ENCODE measurements at regions not wholly inside any gene's neighbourhood (a gene's known extent, or its start where the extent isn't known, plus 50 kb on each side); places are given as distances from the start of the nearest gene placed in this dataset.
"Not testable (repeated sequence)": the region's sequence is repeated elsewhere in the genome, so short reads cannot be mapped to it uniquely, and the experiment has no call there.

DNA sequence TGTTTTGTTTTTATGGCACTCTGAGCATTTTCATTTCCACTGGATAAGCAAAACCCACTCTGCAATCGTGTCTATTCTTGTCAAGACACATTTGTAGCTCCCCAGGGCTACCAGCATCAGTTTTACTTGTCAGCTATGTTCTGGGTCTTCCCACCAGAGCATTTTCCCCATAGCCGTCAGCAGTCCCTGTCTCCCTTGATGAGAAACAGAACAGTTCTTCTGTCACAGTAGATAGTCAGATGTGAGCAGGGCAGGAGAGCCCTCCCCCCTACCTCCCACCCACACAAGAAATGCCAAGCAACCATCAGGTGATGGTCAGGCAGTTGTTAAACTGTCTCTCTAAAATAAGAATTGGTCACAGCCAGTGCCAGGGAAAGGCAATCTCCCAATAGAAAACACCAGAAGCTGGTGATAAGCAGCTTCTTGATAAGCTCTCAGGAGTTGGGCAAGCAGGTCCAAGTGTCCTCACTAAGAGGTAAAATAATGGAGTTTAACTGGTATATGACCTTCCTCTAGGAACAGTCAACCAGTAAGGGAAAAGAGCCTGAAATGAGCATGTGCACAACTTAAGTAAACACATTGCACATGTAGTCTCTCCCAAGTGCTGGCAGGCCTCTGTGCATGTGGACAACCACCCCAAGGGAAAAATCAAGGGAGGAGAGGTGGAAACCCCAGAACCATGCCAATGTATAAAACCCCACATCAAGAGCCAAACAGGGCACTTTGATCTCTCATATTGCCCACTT, 208.2 kb downstream of the S1PR1 start:
- H3K36me3 Mint-ChIP-seq, result peaks cover 2% of the 10 kb centered on the region
- no peaks in the 10 kb centered on the region for H3K9me3 Mint-ChIP-seq (ENCODE audit: low read depth)
- H3K27ac Mint-ChIP-seq, result no peak overlapping the region
- H3K27me3 Mint-ChIP-seq, result peaks cover 9% of the 10 kb centered on the region
- H3K4me1 Mint-ChIP-seq (ENCODE audit: low read depth), result no peaks in the 10 kb centered on the region
- no peak overlapping the region for H3K4me3 Mint-ChIP-seq

- Mint-ChIP-seq H3K9me3 (ENCODE audit: low read depth) (no peaks in the 10 kb centered on the region), H3K4me3 (no peak overlapping the region), H3K27me3 (peaks cover 5% of the 10 kb centered on the region), H3K36me3 (peaks cover 2% of the 10 kb centered on the region), H3K4me1 (ENCODE audit: low read depth) (peaks cover 22% of the 10 kb centered on the region), H3K27ac (no peak overlapping the region)
Measured at GRCh38 chr1:101448018-101448417, 211.2 kb downstream of the S1PR1 start.

GRCh38 chr1:101450691-101451090, 213.9 kb downstream of the S1PR1 start:
- not testable (repeated sequence) for H3K9me3 Mint-ChIP-seq (ENCODE audit: low read depth); H3K4me3 Mint-ChIP-seq; H3K27ac Mint-ChIP-seq; H3K27me3 Mint-ChIP-seq; H3K36me3 Mint-ChIP-seq
- H3K4me1 Mint-ChIP-seq (ENCODE audit: low read depth), result peaks cover 38% of the 10 kb centered on the region

DNA sequence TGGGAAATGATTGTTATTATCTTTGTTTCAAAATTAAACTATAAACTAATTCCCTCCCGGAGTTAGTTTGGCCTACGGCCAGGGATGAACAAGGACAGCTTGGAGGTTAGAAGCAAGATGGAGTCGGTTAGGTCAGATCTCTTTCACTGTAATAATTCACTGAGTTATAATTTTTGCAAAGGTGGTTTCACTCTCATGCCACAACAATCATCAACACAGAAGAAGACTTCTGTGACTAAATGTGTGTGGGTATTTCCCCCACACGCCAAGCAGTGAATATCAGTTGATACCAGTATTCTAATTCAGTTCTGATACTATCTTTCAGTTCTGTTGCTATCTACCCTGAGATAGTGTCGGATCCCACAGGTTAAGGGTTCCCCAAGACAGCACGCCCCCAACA, 215.1 kb downstream of the S1PR1 start:
- peak overlapping the region; percentile 70 for H3K27ac Mint-ChIP-seq
- no peaks in the 10 kb centered on the region for H3K36me3 Mint-ChIP-seq
- H3K4me3 Mint-ChIP-seq, result peak overlapping the region; percentile 15
- H3K4me1 Mint-ChIP-seq (ENCODE audit: low read depth), result peaks cover 38% of the 10 kb centered on the region
- no peaks in the 10 kb centered on the region for H3K9me3 Mint-ChIP-seq (ENCODE audit: low read depth)
- peaks cover 5% of the 10 kb centered on the region for H3K27me3 Mint-ChIP-seq

DNA sequence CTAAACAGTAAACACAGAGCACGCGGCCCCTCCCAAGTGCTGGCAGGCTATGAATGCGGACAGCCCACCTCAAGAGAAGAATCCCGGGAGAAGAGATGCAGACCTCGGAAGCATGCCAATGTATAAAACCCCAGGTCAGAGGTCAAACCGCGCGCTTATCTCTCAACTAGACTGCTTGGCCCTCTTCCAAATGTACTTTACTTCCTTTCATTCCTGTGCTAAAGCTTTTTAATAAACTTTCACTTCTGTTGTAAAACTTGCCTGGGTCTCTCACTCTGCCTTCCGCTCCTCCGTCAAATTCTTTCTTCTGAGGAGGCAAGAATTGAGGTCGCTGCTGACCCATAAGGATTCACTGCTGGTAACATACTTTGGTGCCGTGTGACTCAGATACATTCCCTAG, 216.0 kb downstream of the S1PR1 start:
- H3K4me3 Mint-ChIP-seq, result no peak overlapping the region
- peaks cover 38% of the 10 kb centered on the region for H3K4me1 Mint-ChIP-seq (ENCODE audit: low read depth)
- no peaks in the 10 kb centered on the region for H3K36me3 Mint-ChIP-seq
- peaks cover 3% of the 10 kb centered on the region for H3K27me3 Mint-ChIP-seq
- no peak overlapping the region for H3K27ac Mint-ChIP-seq
- H3K9me3 Mint-ChIP-seq (ENCODE audit: low read depth), result no peaks in the 10 kb centered on the region

GRCh38 chr1:101453844-101454243, 217.0 kb downstream of the S1PR1 start:
- Mint-ChIP-seq H3K4me1 (ENCODE audit: low read depth) (peaks cover 38% of the 10 kb centered on the region), H3K9me3 (ENCODE audit: low read depth) (no peaks in the 10 kb centered on the region), H3K36me3 (no peaks in the 10 kb centered on the region), H3K27ac (peak overlapping the region; percentile 2), H3K4me3 (peak overlapping the region; percentile 11), H3K27me3 (no peaks in the 10 kb centered on the region)

- no peaks in the 10 kb centered on the region for H3K27me3 Mint-ChIP-seq
- no peaks in the 10 kb centered on the region for H3K9me3 Mint-ChIP-seq (ENCODE audit: low read depth)
- H3K4me1 Mint-ChIP-seq (ENCODE audit: low read depth), result peaks cover 38% of the 10 kb centered on the region
- H3K27ac Mint-ChIP-seq, result no peak overlapping the region
- H3K4me3 Mint-ChIP-seq, result no peak overlapping the region
- no peaks in the 10 kb centered on the region for H3K36me3 Mint-ChIP-seq
Measured at GRCh38 chr1:101455166-101455565, 218.3 kb downstream of the S1PR1 start.

DNA sequence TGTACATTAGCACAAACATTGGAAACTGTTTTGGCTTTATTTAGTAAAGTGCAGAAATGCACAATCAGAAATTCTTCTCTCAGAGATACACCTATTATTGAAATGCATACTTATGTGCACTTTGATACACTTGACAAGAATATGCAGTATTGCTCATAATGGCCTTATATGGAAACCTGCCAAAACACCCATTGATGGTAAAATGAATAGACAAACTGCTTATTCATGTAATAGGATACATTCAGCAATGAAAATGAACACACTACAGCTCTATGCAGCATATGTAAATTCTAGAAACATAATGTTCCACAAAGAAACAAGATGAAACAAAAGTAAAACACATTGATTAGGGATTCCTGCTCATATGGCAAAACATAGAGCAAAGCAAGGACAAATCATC, 223.9 kb downstream of the S1PR1 start:
- no peaks in the 10 kb centered on the region for H3K4me1 Mint-ChIP-seq (ENCODE audit: low read depth)
- peaks cover 5% of the 10 kb centered on the region for H3K9me3 Mint-ChIP-seq (ENCODE audit: low read depth)
- no peak overlapping the region for H3K27ac Mint-ChIP-seq
- H3K36me3 Mint-ChIP-seq, result no peaks in the 10 kb centered on the region
- H3K4me3 Mint-ChIP-seq, result no peak overlapping the region
- H3K27me3 Mint-ChIP-seq, result no peaks in the 10 kb centered on the region

GRCh38 chr1:101463195-101463594, 226.4 kb downstream of the S1PR1 start:
- Mint-ChIP-seq H3K27ac (no peak overlapping the region), H3K36me3 (no peaks in the 10 kb centered on the region), H3K9me3 (ENCODE audit: low read depth) (peaks cover 5% of the 10 kb centered on the region), H3K4me3 (no peak overlapping the region), H3K27me3 (no peaks in the 10 kb centered on the region), H3K4me1 (ENCODE audit: low read depth) (no peaks in the 10 kb centered on the region)

- H3K27ac Mint-ChIP-seq, result no peak overlapping the region
- no peaks in the 10 kb centered on the region for H3K4me1 Mint-ChIP-seq (ENCODE audit: low read depth)
- H3K4me3 Mint-ChIP-seq, result no peak overlapping the region
- H3K27me3 Mint-ChIP-seq, result no peaks in the 10 kb centered on the region
- peaks cover 10% of the 10 kb centered on the region for H3K9me3 Mint-ChIP-seq (ENCODE audit: low read depth)
- H3K36me3 Mint-ChIP-seq, result peaks cover 3% of the 10 kb centered on the region
Measured at GRCh38 chr1:101465941-101466340, 229.1 kb downstream of the S1PR1 start.

GRCh38 chr1:101474039-101474665, 237.3 kb downstream of the S1PR1 start:
- Mint-ChIP-seq H3K27ac (no peak overlapping the region), H3K36me3 (peaks cover 14% of the 10 kb centered on the region), H3K4me3 (no peak overlapping the region), H3K9me3 (ENCODE audit: low read depth) (peaks cover 28% of the 10 kb centered on the region), H3K27me3 (no peaks in the 10 kb centered on the region), H3K4me1 (ENCODE audit: low read depth) (peaks cover 2% of the 10 kb centered on the region)

DNA sequence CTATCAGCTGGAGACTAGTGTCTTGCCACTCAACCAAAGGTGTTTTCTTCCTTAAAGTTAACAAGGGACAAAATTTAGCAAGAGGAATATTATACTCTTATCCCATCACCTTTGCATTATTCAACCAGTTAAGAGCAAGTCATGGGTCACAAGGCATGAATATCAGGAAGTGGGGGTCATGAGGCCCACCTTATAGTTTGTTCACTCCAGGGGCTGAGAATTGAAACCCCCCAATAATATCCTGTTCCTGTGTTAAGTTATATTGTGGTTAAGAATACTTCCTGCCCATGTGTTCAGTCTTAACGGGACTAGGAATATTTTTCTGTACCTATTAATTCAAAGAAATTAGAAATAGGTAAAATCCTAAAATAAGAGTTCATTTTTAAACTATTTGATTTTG, 239.7 kb downstream of the S1PR1 start:
- H3K4me1 Mint-ChIP-seq (ENCODE audit: low read depth), result peaks cover 2% of the 10 kb centered on the region
- H3K9me3 Mint-ChIP-seq (ENCODE audit: low read depth), result peaks cover 18% of the 10 kb centered on the region
- peaks cover 8% of the 10 kb centered on the region for H3K36me3 Mint-ChIP-seq
- H3K27me3 Mint-ChIP-seq, result no peaks in the 10 kb centered on the region
- H3K27ac Mint-ChIP-seq, result no peak overlapping the region
- H3K4me3 Mint-ChIP-seq, result no peak overlapping the region

DNA sequence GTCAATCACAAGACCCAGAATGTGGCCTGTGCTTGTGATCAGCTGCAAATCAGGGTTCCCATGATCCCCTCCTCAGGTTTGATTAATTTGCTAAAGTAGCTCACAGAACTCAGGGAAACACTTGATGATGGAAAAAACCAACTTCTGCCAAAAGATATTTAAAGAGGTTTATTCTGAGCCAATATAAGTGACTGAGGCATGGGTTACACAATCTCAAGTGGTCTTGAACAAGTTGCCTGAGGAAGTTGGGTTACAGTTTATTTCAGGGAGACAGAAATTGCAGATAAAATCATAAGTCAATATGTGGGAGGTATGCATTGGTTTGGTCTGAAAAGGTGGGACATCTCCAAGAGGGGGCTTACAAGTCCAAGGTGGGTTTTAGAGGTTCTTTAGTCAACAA, 243.1 kb downstream of the S1PR1 start:
- H3K4me3 Mint-ChIP-seq, result no peak overlapping the region
- no peak overlapping the region for H3K27ac Mint-ChIP-seq
- H3K9me3 Mint-ChIP-seq (ENCODE audit: low read depth), result no peaks in the 10 kb centered on the region
- H3K4me1 Mint-ChIP-seq (ENCODE audit: low read depth), result peaks cover 2% of the 10 kb centered on the region
- no peaks in the 10 kb centered on the region for H3K36me3 Mint-ChIP-seq
- no peaks in the 10 kb centered on the region for H3K27me3 Mint-ChIP-seq

- Mint-ChIP-seq H3K4me3 (no peak overlapping the region), H3K27me3 (no peaks in the 10 kb centered on the region)
Measured at GRCh38 chr1:101482306-101482705, 245.5 kb downstream of the S1PR1 start.

DNA sequence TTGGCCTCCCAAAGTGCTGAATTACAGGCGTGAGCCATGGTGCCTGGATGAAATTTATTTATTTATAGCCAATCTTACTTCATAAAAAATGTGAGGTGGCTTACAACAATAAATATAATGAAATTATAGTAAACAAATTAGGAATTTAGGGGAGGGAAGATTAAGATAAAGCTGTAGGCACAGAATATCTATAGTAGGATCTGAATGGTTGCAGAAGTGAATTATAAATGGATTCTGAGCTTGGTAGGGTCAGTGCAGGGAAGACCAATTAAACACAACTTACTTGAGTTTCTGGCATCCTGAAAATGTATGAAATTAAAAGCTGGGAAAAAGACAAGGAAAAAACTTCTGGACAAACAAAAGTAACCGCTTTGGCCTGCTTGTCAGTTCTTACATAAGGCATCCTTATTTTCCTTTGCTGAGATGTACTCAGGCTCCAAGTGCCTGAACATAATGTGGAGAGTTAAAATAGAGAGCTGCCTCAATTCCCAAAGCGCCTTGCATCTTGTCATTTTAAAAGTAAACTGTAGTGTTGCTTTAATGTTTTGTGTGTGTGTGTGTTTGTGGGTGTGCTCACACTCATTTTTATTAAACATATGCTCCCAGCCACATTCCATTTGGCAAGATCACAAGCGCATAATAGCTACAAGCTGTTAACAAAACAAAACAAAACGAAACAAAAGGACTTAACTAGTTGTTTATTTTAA, 247.3 kb downstream of the S1PR1 start:
- Mint-ChIP-seq H3K4me1 (ENCODE audit: low read depth) (no peaks in the 10 kb centered on the region), H3K4me3 (no peak overlapping the region), H3K9me3 (ENCODE audit: low read depth) (no peaks in the 10 kb centered on the region), H3K27ac (no peak overlapping the region), H3K36me3 (no peaks in the 10 kb centered on the region), H3K27me3 (no peaks in the 10 kb centered on the region)

More at GRCh38 chr1:101482306-101482705, 245.5 kb downstream of the S1PR1 start:
- H3K9me3 Mint-ChIP-seq (ENCODE audit: low read depth), result no peaks in the 10 kb centered on the region
- no peaks in the 10 kb centered on the region for H3K36me3 Mint-ChIP-seq
- no peak overlapping the region for H3K27ac Mint-ChIP-seq
- H3K4me1 Mint-ChIP-seq (ENCODE audit: low read depth), result no peaks in the 10 kb centered on the region

All from activated naive CD8-positive, alpha-beta T cell (primary cell).